ENCODE measurements at regions not wholly inside any gene's neighbourhood (a gene's known extent, or its start where the extent isn't known, plus 50 kb on each side); places are given as distances from the start of the nearest gene placed in this dataset.

GRCh38 chr2:122532072-122532344 lies 776.6 kb downstream of the TSN start:
- TF ChIP-seq POLR2AphosphoS5 (IDR thresholded peaks at IDR 0.05; ENCODE audit: low read depth, low read length) = no peak
- TF ChIP-seq, protein P1, sequence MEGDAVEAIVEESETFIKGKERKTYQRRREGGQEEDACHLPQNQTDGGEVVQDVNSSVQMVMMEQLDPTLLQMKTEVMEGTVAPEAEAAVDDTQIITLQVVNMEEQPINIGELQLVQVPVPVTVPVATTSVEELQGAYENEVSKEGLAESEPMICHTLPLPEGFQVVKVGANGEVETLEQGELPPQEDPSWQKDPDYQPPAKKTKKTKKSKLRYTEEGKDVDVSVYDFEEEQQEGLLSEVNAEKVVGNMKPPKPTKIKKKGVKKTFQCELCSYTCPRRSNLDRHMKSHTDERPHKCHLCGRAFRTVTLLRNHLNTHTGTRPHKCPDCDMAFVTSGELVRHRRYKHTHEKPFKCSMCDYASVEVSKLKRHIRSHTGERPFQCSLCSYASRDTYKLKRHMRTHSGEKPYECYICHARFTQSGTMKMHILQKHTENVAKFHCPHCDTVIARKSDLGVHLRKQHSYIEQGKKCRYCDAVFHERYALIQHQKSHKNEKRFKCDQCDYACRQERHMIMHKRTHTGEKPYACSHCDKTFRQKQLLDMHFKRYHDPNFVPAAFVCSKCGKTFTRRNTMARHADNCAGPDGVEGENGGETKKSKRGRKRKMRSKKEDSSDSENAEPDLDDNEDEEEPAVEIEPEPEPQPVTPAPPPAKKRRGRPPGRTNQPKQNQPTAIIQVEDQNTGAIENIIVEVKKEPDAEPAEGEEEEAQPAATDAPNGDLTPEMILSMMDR (IDR thresholded peaks at IDR 0.05; ENCODE audit: control extremely low read depth in 1 of 3, insufficient read depth in 1 of 3, low read depth in 1 of 3, low read length in 3 of 3) = no peak
- TF ChIP-seq MAFK (IDR thresholded peaks at IDR 0.05; ENCODE audit: low read depth, low read length) = no peak
- TF ChIP-seq RFX5 (IDR thresholded peaks at IDR 0.05; ENCODE audit: borderline replicate concordance, low read depth, low read length) = no peak
- TF ChIP-seq ASH2L (IDR thresholded peaks at IDR 0.05; ENCODE audit: low read length) = no peak
- TF ChIP-seq TAF1 (IDR thresholded peaks at IDR 0.05; ENCODE audit: low read depth, low read length) = no peak
- TF ChIP-seq SIN3A (conservative IDR thresholded peaks at IDR 0.05 in 1 of 2, IDR thresholded peaks at IDR 0.05 in 1 of 2; ENCODE audit: low read depth in 1 of 2, low read length in 2 of 2) = no peak
